ENCODE measurements at regions not wholly inside any gene's neighbourhood (a gene's known extent, or its start where the extent isn't known, plus 50 kb on each side); places are given as distances from the start of the nearest gene placed in this dataset.

DNA sequence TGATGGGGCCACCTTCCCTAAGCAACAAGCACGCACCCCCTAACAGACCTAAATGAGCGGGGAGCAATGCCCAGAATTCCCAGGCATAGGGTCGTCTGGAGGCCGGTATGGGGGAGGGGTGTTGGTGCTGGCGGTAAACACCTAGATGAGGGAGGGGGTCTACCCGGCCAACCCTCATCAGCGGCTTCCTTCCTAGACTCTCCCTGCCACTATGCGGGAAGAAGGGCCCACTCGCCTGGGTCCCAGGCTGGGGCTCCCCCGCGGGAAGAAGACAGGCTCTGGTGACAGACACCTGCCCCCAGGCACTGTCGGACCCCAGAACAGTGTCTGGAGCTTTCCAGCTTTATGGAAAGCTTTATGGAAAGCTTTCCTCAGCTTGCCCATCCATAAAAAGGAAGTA is 519.0 kb upstream of the SEMA6A start:
- no peak overlapping the region for H3K4ac ChIP-seq (ENCODE audit: low read depth, low read length)
- H4K8ac ChIP-seq (replicated peaks; ENCODE audit: insufficient read length, low read depth, low read length): no peak overlapping the region
- H4K20me1 ChIP-seq (ENCODE audit: control insufficient read depth, insufficient read depth, insufficient read length): no peaks in the 10 kb centered on the region
- no peak overlapping the region for H3K4me2 ChIP-seq (ENCODE audit: insufficient read depth, insufficient read length, low read length)
- no peak overlapping the region for H3K23ac ChIP-seq (ENCODE audit: insufficient read length, low read depth, low read length)
- TF ChIP-seq, protein P1, sequence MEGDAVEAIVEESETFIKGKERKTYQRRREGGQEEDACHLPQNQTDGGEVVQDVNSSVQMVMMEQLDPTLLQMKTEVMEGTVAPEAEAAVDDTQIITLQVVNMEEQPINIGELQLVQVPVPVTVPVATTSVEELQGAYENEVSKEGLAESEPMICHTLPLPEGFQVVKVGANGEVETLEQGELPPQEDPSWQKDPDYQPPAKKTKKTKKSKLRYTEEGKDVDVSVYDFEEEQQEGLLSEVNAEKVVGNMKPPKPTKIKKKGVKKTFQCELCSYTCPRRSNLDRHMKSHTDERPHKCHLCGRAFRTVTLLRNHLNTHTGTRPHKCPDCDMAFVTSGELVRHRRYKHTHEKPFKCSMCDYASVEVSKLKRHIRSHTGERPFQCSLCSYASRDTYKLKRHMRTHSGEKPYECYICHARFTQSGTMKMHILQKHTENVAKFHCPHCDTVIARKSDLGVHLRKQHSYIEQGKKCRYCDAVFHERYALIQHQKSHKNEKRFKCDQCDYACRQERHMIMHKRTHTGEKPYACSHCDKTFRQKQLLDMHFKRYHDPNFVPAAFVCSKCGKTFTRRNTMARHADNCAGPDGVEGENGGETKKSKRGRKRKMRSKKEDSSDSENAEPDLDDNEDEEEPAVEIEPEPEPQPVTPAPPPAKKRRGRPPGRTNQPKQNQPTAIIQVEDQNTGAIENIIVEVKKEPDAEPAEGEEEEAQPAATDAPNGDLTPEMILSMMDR (conservative IDR thresholded peaks at IDR 0.05): no peak
- H2AFZ ChIP-seq (ENCODE audit: low read length): no peak overlapping the region
- no peaks in the 10 kb centered on the region for H3K23me2 ChIP-seq (ENCODE audit: insufficient read length, low read depth, low read length, poor library complexity, severe bottlenecking)
- H4K5ac ChIP-seq (ENCODE audit: insufficient read length, low read depth, low read length): no peak overlapping the region
- H2BK5ac ChIP-seq (ENCODE audit: insufficient read length, low read length): no peak overlapping the region
- no peaks in the 10 kb centered on the region for H3K79me2 ChIP-seq (ENCODE audit: insufficient read depth, low read length)
- no peak overlapping the region for H3K9ac ChIP-seq (ENCODE audit: extremely low read depth, insufficient read length, low read length)
- H3K27ac ChIP-seq (ENCODE audit: insufficient read length, low read depth, low read length): no peak overlapping the region
- H4K91ac ChIP-seq (ENCODE audit: insufficient read length, low read depth, low read length): no peak overlapping the region
- H3K79me1 ChIP-seq (ENCODE audit: insufficient read depth, low read depth, low read length, poor library complexity, severe bottlenecking): no peaks in the 10 kb centered on the region
- H3K4me1 Mint-ChIP-seq: peaks cover 24 to 25% of the 10 kb centered on the region in 2 experiments
- H3K4me3 Mint-ChIP-seq: no peak overlapping the region
- H3T11ph ChIP-seq (ENCODE audit: low read length): no peak overlapping the region
- H3K36me3 Mint-ChIP-seq (ENCODE audit: insufficient read depth in 1 of 3, low read depth in 3 of 3): no peaks in the 10 kb centered on the region
- H3K27ac Mint-ChIP-seq: no peak overlapping the region
- H2AK5ac ChIP-seq (ENCODE audit: insufficient read length, low read length): no peak overlapping the region
- no peaks in the 10 kb centered on the region; a peak in 1 of 5 replicates for H3K9me3 Mint-ChIP-seq
- H2BK15ac ChIP-seq (ENCODE audit: low read depth, low read length): no peak overlapping the region
- H3K4me1 ChIP-seq (ENCODE audit: insufficient read depth, low read length): peaks cover 3% of the 10 kb centered on the region; the same call in 1 of the 2 replicates
- no CpG with 5 or more reads among the region's 12 CpGs for WGBS (ENCODE audit: extremely low coverage, insufficient read length, low lambda C conversion rate)
- peaks cover 16% of the 10 kb centered on the region for H3K27me3 Mint-ChIP-seq (ENCODE audit: low read depth)
- H2BK20ac ChIP-seq (ENCODE audit: low read depth, low read length, poor library complexity, severe bottlenecking): no peak overlapping the region
- no peak overlapping the region for H3K14ac ChIP-seq (ENCODE audit: insufficient read depth, low read length)
- H3K27me3 ChIP-seq (ENCODE audit: insufficient read depth, low read length): no peaks in the 10 kb centered on the region
- H3K18ac ChIP-seq (ENCODE audit: insufficient read length, low read depth, low read length): no peak overlapping the region
- no peaks in the 10 kb centered on the region for H3K9me3 ChIP-seq (ENCODE audit: control insufficient read depth, low read depth, low read length)
- no peak overlapping the region for H3K56ac ChIP-seq (ENCODE audit: insufficient read length, low read depth, low read length)
- no peak overlapping the region for H2BK12ac ChIP-seq (ENCODE audit: insufficient read length, low read depth, low read length)
- no peak for DNase-seq
- no peak overlapping the region for H2BK120ac ChIP-seq (ENCODE audit: low read depth, low read length, poor library complexity, severe bottlenecking)
